ENCODE measurements at regions not wholly inside any gene's neighbourhood (a gene's known extent, or its start where the extent isn't known, plus 50 kb on each side); places are given as distances from the start of the nearest gene placed in this dataset.

DNA sequence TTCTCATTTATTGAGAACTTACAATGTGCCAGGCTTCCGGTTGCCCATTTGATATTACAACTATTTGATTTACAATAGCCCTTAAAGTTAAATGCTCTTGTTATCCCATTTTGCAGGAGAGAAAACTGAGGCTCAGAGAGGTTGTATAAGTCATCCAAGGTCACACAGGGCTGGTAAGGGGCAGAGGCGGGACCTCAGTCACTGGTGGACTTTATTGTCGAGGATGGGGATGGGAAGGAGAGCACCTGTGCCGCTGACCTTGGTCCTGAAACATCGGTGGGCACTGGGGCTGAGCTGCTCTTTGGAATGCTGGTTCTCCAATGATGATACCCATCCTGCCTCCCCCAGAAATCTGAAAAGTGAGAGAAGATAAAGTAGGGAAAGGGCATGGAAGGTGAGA is 265.4 kb downstream of the MIAT start:
- no peak for TF ChIP-seq CTCF (IDR thresholded peaks at IDR 0.05; ENCODE audit: low read depth, low read length)
- peak in 1 of 2 donors; percentile 77 for DNase-seq (ENCODE audit: low read depth in 1 of 2, low spot score in 1 of 2)
- Histone ChIP-seq H3K4me3 (no peak overlapping the region), H3K9me3 (ENCODE audit: low read depth) (no peaks in the 10 kb centered on the region), H3K4me1 (ENCODE audit: low read depth) (no peaks in the 10 kb centered on the region), H3K27ac (no peak overlapping the region), H3K27me3 (peaks cover 11% of the 10 kb centered on the region), H3K36me3 (no peaks in the 10 kb centered on the region)

DNA sequence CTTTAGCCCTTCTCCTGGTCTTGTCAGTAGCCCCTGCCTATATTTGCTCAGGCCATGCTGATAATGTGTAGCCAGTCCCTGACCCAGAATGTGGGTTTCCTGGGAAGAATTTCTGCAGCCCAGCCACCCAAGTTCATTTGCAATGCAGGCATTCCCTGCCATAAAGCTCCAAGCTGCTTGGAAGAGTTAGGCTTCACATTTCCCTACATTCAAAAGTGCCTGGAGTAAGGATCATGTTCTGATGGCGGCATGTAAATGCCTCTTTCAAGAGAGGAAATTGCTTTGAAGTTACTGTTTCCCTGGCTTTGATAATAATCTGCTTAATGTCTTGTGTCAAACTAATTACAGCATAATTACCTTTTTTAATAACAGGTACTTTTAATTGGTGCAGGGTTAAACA is 266.1 kb downstream of the MIAT start:
- Histone ChIP-seq H3K36me3 (no peaks in the 10 kb centered on the region), H3K27ac (no peak overlapping the region), H3K9me3 (ENCODE audit: low read depth) (no peaks in the 10 kb centered on the region), H3K4me3 (no peak overlapping the region), H3K4me1 (ENCODE audit: low read depth) (no peaks in the 10 kb centered on the region), H3K27me3 (peaks cover 11% of the 10 kb centered on the region)
- DNase-seq (ENCODE audit: low read depth in 1 of 2, low spot score in 1 of 2) = no peak
- no peak for TF ChIP-seq CTCF (IDR thresholded peaks at IDR 0.05; ENCODE audit: low read depth, low read length)

DNA sequence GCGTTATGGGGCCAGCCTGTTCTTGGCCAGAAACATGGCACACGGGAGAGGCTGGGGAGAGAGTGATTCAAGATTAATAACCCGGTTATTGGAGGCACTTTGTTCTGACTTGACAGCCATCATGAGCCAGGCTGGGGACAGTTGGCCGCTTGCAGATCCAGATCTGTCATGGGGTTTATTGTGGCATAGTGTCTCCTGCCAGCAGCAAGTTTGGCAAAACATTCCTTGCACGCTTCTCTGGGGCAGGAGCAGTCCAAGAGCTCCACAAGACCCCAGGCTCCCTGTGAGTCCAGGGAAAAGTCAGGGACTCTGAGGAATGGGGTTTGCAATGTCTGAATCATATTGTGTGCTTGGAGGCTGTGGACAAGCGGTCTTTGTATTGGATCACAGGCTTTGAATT is 270.4 kb downstream of the MIAT start:
- Histone ChIP-seq H3K4me3 (no peak overlapping the region), H3K27me3 (peaks cover 11% of the 10 kb centered on the region), H3K36me3 (no peaks in the 10 kb centered on the region), H3K4me1 (ENCODE audit: low read depth) (no peaks in the 10 kb centered on the region), H3K27ac (no peak overlapping the region), H3K9me3 (ENCODE audit: low read depth) (no peaks in the 10 kb centered on the region)
- no peak for TF ChIP-seq CTCF (IDR thresholded peaks at IDR 0.05; ENCODE audit: low read depth, low read length)
- DNase-seq (ENCODE audit: low read depth in 1 of 2, low spot score in 1 of 2) = no peak

GRCh38 chr22:26931471-26931870 is 274.1 kb downstream of the MIAT start:
- no peaks in the 10 kb centered on the region for H3K36me3 ChIP-seq
- no peaks in the 10 kb centered on the region for H3K9me3 ChIP-seq (ENCODE audit: low read depth)
- DNase-seq (ENCODE audit: low read depth in 1 of 2, low spot score in 1 of 2) = no peak
- no peak overlapping the region for H3K27ac ChIP-seq
- no peaks in the 10 kb centered on the region for H3K4me1 ChIP-seq (ENCODE audit: low read depth)
- H3K27me3 ChIP-seq = peaks cover 3% of the 10 kb centered on the region
- TF ChIP-seq CTCF (IDR thresholded peaks at IDR 0.05; ENCODE audit: low read depth, low read length) = no peak
- no peak overlapping the region for H3K4me3 ChIP-seq

- Histone ChIP-seq H3K36me3 (no peaks in the 10 kb centered on the region), H3K4me3 (no peak overlapping the region), H3K27me3 (peaks cover 3% of the 10 kb centered on the region), H3K4me1 (ENCODE audit: low read depth) (no peaks in the 10 kb centered on the region), H3K9me3 (ENCODE audit: low read depth) (no peaks in the 10 kb centered on the region), H3K27ac (no peak overlapping the region)
- TF ChIP-seq CTCF (IDR thresholded peaks at IDR 0.05; ENCODE audit: low read depth, low read length) = no peak
- no peak for DNase-seq (ENCODE audit: low read depth in 1 of 2, low spot score in 1 of 2)
Observed at GRCh38 chr22:26933105-26933590, 275.8 kb downstream of the MIAT start.

GRCh38 chr22:26937213-26937612 is 279.8 kb downstream of the MIAT start:
- H3K27ac ChIP-seq = no peak overlapping the region
- no peak overlapping the region for H3K4me3 ChIP-seq
- no peaks in the 10 kb centered on the region for H3K4me1 ChIP-seq (ENCODE audit: low read depth)
- H3K27me3 ChIP-seq = no peaks in the 10 kb centered on the region
- no peak for DNase-seq (ENCODE audit: low read depth in 1 of 2, low spot score in 1 of 2)
- no peaks in the 10 kb centered on the region for H3K36me3 ChIP-seq
- no peaks in the 10 kb centered on the region for H3K9me3 ChIP-seq (ENCODE audit: low read depth)
- TF ChIP-seq CTCF (IDR thresholded peaks at IDR 0.05; ENCODE audit: low read depth, low read length) = no peak

All from cardiac muscle cell (in vitro differentiated cells and primary cell).